HG02623 (cell line): ENCODE measurements at regions not wholly inside any gene's neighbourhood (a gene's known extent, or its start where the extent isn't known, plus 50 kb on each side); places are given as distances from the start of the nearest gene placed in this dataset.
"Not testable (repeated sequence)": the region's sequence is repeated elsewhere in the genome, so short reads cannot be mapped to it uniquely, and the experiment has no call there.

ENCODE experiments used
- ATAC-seq: cut with Tn5 transposase; IDR thresholded peaks from one replicate; pipeline ENCODE4 v1.9.1; 2021; ENCODE audit warnings: moderate library complexity; ENCODE audit not compliant: unreplicated experiment

DNA sequence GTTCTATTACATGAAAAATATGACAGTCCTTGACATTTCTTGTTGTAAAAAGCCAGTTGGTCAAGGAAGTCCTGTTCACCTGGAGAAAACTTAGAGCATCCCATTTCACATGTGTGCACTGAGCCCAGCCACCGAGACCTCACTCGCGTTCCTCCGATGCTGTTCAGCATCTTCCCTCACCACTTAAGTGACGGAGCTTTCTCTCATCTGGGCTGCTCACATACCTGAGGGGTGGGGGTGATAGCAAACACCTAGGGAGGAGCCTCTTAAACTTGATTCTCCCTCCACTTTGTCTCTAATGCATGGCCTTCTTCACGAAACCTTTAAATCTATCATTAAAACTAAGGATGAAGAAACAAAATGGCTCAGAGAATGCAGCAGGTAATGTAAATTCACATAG lies 950.2 kb downstream of the GATA3 start:
- no peak for ATAC-seq

DNA sequence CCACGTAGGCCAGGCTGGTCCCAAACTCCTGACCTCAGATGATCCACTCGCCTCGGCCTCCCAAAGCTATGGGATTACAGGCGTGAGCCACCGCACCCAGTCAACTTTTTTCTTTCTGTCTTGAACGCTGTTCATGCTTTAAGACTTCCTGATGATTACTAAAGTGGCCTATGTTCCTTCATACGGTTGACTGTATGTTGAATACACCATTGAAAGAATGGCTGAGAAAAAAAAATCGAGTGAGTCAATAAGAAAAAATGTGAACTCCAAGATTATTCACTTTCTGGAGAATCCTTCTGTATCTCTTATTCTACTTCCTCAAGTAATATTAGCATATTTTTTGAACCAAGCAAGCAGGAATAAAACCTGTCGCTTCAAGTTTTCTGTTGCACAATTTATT lies 955.0 kb downstream of the GATA3 start:
- ATAC-seq, result no peak

DNA sequence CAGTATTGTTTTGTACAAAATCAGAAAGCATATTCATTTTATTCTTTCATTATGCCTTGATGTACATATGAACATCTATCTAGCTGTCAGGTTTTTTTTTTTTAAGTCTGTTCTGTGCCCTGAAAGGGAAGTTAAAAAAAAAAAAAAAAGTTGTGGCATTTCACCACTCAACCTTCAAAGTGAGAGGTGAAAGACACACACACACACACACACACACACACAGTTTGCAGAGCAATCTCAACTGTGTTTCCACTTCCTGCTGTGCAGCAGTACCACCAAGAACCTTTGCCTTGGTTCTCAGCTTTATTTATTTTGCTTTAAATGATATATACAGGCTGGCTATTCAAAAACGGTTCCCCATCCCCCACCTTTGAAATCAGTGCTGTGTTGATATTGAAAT lies 955.6 kb downstream of the GATA3 start:
- ATAC-seq, result no peak

DNA sequence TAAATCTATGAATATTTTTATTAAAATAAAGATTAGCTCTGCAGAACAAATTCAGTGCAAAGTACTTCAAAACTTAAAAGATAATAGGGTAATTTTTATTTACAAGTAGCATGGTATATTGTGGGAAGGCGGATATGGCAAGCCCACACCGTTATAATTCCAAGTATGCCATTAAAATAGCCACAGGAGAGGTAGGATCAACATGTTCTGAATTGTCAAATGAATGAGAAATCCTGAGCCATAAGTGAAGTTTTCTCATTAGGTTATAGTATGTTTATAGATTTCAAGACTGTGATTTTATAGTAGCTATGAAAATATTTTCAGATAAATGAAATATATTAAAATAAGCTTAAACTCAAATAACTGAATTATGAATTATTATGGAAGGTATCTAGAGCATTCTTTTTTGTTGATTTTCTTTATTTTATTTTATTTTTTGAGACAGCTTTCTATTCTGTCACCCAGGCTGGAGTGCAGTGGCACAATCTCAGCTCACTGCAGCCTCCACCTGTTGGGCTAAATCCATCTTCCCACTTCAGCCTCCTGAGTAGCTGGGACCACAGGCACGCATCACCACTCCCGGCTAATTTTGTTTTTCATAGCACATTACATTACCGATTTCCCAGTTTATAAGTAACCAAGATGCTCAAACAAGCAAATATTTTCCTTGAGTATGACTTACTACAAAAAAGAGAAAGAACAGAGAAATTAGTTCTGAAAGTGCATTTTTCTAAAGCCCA lies 956.6 kb downstream of the GATA3 start:
- no peak for ATAC-seq

DNA sequence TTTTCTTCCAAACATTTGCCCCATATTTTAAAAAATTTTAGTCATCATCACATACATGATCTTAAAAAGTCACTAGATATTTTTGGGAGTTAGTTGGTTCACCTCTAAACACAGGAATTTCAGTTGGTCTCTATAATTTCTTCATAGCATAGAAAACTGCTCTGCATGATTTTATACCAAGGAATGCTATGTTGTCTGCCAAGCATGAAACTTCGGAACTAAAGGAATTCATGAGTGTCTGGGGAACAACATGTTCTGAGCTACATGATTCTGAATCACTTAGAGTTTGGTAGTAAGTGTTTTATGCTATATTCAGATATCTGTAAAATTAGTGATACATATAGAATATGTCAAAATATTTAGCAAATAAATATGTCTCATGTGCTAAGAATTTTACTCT lies 957.8 kb downstream of the GATA3 start:
- ATAC-seq, result no peak

DNA sequence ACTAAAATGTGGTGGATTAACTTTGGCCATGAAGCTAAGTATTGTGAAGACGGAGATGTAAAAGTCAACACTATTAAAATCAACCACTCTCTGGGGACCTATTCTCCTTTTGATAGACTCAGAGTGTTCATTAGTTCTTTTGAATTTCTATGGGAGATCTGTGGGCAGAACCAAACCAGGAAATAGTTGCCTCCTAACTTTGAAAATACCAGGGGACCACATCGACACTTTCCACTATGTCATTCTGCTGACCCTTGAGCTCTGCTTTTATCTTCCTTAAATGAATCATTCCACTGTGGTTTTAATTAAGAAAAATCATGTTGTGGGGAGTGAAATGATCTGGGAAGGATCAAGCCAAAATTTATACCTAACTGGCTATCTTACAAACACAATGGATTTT lies 960.5 kb downstream of the GATA3 start:
- no peak for ATAC-seq

DNA sequence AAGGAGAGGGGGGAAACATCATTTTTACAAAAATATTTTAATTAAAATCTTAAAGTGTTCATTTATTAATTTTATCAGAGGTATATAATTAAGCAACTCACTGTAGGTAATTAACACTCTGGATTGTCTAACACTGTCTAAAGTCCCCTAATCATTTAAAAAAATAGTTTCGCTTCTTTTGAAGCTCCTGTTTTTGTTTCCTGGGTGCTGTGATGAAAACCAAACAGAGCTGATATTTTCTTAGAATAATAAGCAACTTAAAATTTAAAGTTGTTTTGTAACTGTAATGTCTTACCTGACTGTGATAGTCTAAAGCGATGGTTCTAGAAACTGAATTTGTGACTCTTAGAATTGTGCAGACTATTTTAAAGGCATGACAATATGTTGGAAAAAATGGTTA lies 961.0 kb downstream of the GATA3 start:
- no peak for ATAC-seq

DNA sequence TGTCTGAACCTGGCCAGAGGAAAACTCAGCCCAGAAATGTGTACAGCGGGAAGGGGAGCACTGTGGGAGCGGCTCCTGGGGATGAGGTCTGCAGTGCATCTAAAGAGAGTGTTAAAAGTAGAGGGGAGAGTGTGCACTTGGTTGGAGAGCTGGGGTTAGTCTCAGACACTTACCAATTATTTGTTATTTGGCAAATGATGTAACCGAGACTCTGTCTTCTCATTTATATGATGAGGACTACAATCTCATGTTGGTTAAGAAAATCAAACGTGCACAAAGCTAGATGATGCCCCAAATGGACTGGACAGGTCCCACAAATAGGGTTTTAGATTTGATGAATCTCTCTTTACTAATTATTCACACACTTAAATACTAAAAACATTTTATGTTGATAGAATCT lies 962.4 kb downstream of the GATA3 start:
- ATAC-seq, result no peak

DNA sequence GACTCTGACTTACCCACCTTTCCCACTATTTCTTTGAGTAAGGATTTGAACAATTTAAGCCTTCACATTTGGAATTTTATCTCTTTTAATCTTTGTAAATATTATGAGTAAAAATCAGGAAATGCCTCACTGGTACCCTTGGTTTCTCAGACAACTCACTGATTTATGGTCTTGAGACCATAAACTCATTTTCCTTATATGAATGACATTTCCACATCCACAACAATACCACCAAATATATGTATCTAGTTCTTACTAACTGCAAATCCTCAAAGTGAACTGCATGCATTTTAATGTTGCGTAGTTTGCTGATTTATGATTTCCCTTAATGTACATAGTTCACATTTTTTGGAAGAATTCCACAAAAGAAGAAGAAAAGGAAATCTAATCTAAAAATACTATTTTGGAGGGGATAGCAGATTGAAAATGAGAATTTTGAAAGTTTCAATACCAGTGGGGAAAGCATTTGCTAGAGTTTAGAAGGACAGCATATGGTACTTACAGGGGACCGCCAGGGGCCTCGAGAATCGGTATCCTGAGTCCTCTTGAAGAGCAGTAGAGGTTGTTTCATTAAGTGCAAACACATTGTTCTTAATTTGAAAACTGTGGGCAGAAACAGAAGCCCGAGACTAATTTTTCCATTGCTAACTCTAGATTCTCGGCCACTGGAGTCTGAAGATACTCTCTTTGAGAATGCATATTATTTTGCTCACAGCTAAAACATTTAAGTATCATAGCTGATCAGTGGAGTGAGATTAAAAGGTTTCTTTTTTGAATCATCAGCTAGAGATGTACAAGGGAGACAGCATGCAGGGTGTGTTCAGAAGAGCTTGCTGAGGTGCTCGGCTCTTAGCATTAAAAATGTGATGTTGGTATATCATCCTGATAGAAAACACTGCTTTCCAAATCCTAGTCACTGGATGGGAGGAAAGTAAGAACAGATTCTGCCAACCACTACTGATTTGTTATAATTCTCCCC lies 964.0 kb downstream of the GATA3 start:
- no peak for ATAC-seq

DNA sequence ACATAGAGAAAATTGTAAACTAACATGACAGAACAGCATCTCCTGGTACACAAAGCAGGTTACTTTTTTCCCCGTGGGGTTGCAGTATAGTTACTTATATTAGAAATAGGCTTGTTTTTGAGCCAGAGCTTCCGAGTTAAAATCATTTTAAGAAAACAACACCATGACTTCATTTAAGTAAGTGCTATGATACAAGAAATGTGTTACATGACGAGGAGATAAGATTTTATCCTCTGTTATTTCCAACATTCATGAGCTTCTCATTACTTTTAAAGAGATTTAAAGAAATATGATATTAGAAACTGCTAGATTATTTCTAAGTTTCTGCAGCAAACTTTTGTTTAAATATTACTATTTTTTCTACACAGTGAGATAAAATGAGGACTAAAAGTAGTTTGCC lies 968.7 kb downstream of the GATA3 start:
- ATAC-seq, result no peak

DNA sequence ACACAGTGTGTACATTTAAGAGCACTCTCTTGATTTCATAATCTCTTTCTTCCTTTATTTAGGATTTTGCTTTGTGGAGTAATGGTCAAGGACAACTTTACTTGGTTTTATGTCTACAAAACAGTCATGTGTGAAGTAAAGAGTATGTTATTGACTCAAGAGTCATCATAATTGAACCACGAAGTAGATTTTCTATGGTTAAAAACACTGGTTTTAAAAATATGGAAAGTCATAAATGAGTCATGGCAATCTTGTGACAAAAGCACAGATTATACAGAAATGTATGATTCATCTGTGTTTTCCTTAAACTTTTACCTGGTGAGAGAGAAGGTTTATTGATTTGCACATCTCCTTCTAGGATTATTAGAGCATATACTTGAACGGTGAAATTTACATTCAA lies 969.7 kb downstream of the GATA3 start:
- ATAC-seq, result no peak

DNA sequence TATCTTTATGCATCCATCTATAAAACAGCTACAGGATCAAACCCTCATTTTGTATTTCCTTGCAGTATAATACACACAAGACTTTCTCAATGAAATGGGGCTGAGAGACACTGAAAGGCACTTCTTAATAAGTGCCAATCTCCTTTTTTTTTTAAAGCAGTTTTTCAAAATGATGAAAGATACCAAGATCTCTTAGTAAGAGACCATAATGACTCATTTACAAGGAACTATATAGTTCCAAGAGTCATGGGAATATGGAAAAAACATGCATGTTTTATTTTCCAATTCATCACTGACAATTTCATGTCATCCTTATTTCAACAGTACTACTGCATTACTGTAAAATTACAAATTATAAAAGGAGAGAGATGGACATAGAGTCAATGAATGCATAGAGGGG lies 973.7 kb downstream of the GATA3 start:
- ATAC-seq, result no peak

DNA sequence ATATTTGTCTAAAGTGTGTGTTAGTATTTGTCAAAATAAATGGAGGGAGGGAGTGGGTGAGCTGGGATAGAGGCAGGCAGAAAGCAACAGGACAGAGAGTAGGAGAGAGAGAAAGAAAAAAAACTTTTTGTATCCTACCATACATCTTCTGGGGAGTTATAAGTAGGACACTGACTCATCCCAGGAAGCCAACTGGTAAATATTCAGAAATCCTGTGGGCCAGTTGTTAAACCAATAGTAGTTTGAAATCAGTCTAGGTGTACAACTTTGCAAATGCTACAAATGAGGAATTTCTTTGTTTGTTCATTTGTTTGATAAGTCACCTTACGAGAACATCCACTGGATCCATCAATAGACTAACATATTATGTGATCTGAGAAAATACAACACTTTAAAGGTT lies 980.9 kb downstream of the GATA3 start:
- ATAC-seq, result no peak

DNA sequence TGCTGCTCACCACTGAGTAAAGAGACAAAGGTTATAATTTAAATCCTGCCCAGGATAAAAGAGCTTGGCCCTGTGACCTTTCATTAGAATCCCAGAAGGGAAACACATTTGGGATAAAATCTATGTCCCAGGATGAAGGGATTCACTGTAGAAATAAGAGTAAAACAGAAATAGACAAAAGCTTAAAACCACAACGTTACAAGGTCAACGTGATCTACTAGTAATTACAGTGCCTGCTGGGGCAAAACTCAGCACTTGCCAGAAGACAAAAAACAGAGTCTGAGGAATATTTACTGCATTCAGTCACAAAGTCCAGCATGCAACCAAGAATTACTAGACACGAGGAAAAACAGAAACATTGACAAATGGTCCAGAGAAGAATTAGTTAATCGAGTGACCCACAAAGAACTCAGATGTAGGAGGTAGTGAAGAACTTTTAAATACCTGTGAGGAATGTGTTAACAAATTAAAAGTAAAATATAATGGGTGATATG lies 982.3 kb downstream of the GATA3 start:
- no peak for ATAC-seq

DNA sequence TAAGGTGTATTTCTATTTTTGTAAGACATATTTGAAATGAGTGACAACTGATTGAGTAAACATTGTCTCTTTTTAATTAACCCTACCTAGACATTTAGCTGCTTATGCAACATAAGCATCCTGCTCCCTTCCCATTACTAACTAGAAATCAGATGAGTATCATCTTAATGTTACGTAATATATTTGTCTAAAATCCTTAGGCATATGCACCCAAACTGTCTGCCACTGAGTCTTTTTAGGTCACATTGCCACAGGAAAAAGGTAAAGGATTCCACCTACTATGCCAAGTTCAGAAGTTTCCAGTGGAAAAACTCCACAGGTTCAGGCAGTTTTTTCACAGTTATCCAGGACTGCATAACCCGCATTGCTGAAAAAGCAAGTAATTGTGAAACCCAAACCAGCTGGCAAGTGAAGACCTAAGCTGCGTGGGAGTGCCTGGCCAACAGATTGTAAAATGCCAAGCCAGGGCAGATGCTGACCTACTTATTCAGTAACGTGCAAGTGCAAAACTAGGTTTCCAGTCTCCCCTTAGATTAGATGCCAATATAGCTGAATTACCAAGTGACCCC lies 983.7 kb downstream of the GATA3 start:
- ATAC-seq, result no peak

DNA sequence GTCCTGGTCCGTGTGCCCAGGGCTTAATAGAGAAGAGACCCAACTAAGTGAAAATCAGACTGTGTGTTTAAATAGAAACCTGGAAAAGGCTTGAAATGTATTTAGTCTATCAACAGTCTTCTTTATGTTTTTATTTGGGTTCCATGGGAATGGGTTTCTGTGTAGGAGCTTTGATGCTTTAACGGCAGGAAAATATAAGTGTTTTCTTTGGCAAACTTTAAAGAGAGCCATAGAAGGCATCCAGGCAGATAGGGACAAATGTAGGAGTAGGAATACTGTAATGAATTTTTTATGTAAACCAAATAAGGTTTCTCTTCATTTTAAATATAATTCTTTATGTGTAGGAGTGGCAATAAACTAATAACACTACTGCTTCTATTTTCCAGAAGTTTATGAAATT lies 989.0 kb downstream of the GATA3 start:
- ATAC-seq, result no peak

DNA sequence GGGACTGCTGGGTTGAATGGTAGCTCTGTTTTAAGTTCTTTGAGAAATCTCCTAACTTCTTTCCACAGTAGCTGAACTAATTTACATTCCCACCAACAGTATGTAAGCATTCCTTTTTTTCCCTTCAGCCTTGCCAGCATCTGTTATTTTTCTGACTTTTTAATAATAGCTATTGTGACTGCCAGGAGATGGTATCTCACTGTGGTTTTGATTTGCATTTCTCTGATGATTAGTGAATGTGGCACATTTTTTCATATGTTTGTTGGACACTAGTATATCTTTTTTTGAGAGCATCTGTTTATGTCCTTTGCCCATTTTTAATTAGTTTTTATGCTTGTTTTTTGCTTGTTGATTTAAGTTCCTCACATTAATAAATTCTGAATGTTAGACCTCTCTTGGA lies 990.8 kb downstream of the GATA3 start:
- no peak for ATAC-seq

DNA sequence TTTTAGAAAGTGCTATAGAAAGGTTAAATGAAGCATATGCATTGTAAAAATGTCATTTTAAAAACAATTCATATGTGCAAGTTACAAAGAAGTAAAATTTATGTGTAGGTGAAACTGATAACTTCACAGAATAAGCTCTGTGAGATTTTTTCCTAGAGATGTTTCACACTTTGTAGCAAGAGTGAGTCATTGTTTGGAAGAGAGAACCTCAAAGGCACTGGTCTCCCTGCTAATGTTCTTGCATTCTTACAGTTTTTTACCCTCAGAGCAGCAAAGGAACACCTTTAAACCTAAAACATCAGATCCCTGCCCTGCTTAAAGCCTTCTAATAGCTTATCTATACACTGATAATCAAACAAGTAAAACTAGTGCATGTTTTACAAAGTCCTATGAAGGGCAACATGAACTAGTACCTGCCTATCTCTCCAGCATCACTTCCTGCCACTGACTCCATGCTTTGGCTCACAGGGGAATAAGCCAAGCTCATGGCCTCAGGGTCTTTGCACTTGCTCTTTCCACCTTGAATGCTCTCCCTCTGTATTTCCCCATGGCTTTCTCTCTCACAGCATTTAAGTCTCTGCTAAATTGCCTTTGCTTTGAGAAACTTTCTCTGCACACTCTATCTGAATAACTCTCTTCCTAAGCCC lies 997.0 kb downstream of the GATA3 start:
- no peak for ATAC-seq

DNA sequence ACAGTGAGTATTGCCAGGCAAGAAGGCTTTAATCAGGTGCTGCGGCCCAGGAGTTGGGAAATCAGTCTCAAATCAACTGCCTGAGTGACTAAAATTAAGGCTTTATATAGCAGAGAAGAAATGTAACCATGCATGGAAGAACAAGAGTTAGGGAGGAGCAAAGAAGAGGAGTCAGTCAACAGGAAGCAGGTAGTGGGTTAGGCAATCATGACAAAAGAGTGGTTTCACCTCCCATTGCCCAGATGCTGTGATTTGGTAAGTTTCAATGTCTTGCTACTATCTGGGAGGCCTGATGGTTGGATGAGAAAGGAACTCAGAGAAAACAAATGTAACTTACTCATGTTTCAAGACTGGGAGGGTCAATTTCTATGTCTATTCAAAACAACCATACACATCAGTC lies 998.3 kb downstream of the GATA3 start:
- ATAC-seq, result no peak

DNA sequence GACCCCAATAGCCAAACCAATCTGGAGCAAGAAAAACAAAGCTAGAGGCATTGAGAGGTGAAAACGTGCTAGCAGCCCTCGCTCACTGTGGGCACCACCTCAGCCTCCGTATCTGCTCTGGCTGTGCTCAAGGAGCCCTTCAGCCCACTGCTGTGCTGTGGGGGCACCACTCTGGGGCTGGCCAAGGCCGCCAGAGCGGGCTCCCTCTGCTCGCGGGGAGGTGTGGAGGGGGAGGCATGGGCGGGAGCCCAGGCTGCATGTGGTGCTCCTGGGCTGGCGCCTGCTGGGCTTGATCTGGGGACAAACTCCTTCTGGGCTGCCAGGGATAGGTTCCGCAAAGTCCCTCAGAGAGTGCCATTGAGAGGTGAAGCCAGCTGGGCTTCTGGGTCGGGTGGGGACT lies 1002.0 kb downstream of the GATA3 start:
- no peak for ATAC-seq

DNA sequence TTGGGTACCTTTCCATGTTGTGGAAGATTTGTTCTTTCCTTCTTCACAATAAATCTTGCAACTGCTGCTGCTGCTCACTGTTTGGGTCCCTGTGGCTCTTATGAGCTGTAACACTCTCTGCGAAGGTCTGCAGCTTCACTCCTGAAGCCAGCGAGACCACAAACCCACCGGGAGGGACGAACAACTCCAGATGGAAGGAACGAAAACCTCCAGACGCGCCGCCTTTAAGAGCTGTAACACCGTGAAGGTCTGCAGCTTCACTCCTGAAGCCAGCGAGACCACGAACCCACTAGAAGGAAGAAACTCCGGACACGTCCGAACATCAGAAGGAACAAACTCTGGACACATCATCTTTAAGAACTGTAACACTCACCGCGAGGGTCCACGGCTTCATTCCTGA lies 1002.8 kb downstream of the GATA3 start:
- not testable (repeated sequence) for ATAC-seq
